Progenitor cell of endocrine pancreas (in vitro differentiated cells): ENCODE measurements at regions not wholly inside any gene's neighbourhood (a gene's known extent, or its start where the extent isn't known, plus 50 kb on each side); places are given as distances from the start of the nearest gene placed in this dataset.

Source experiments
- DNase-seq: peaks from one replicate; pipeline ENCODE4 v3.0.0; 2021; ENCODE audit warnings: low spot score; ENCODE audit not compliant: unreplicated experiment
- H3K27ac Mint-ChIP-seq: 2 replicates; pipeline ENCODE4 v1.8.0; 2021; ENCODE audit warnings: mild to moderate bottlenecking, moderate library complexity, mixed read lengths
- H3K27me3 Mint-ChIP-seq: 2 replicates; pipeline ENCODE4 v1.8.0; 2021; ENCODE audit warnings: mixed read lengths
- H3K36me3 Mint-ChIP-seq: 2 replicates; pipeline ENCODE4 v1.8.0; 2022; ENCODE audit warnings: mixed read lengths; ENCODE audit not compliant: insufficient read depth
- H3K4me1 Mint-ChIP-seq: 2 replicates; pipeline ENCODE4 v1.8.0; 2021; ENCODE audit warnings: low read depth, mixed read lengths
- H3K4me3 Mint-ChIP-seq: 2 replicates; pipeline ENCODE4 v1.8.0; 2021; ENCODE audit warnings: low read depth, mild to moderate bottlenecking, moderate library complexity, mixed read lengths
- H3K9me3 Mint-ChIP-seq: 2 replicates; pipeline ENCODE4 v1.8.0; 2021; ENCODE audit warnings: low read depth, mixed read lengths
- CTCF ChIP-seq: fragments of 200-600 bp; sonication (generic); IDR thresholded peaks from one replicate; pipeline ENCODE4 v1.5.0; 2021; ENCODE audit warnings: antibody characterized with exemption, mild to moderate bottlenecking; ENCODE audit not compliant: unreplicated experiment

DNA sequence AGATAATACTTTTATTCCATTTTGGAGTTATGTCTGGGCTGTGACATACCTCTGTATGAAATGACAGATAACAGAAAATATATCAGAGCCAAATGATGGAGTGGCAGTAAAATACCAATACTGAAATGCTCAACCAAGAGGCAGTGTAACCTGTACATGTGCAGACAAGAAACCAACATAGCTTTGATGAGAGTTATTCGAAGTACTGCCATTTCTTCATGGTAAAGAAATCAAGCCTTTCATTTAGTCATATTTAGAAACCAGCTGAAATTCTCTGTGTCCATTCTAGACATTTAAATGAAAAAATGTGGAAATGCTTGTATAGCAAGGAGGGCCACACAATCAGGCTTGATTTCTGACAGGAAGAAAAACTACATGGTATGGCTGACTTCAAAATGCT, 127.1 kb upstream of the PTPRZ1 start:
- TF ChIP-seq CTCF, result no peak
- H3K4me1 Mint-ChIP-seq, result peaks cover 3% of the 10 kb centered on the region
- no peak for DNase-seq
- no peaks in the 10 kb centered on the region for H3K36me3 Mint-ChIP-seq
- H3K4me3 Mint-ChIP-seq, result no peak overlapping the region
- H3K27me3 Mint-ChIP-seq, result no peaks in the 10 kb centered on the region
- peaks cover 4% of the 10 kb centered on the region for H3K9me3 Mint-ChIP-seq
- no peak overlapping the region for H3K27ac Mint-ChIP-seq

DNA sequence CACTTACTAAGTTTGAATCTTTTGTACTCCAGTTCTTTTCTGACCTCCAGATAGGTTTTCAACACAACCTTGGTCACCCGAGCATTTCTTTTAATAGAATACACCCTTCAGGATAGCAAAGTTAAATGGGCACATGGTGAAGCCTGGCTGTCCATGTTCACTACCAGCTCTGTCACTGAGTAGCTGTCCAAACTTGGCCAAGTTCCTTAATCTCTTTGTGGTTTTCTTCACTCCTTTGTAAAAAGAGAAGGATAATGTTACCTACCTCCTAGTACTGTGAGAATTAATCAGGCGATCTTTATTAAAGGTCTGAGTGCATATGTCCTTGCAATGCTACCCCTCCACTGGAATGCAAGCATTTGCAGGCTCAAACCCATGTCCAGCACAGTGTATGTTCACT, 128.1 kb upstream of the PTPRZ1 start:
- no peak for DNase-seq
- H3K27me3 Mint-ChIP-seq, result no peaks in the 10 kb centered on the region
- peaks cover 3% of the 10 kb centered on the region for H3K4me1 Mint-ChIP-seq
- TF ChIP-seq CTCF, result no peak
- peaks cover 4% of the 10 kb centered on the region for H3K9me3 Mint-ChIP-seq
- H3K36me3 Mint-ChIP-seq, result no peaks in the 10 kb centered on the region
- no peak overlapping the region for H3K27ac Mint-ChIP-seq
- H3K4me3 Mint-ChIP-seq, result no peak overlapping the region

DNA sequence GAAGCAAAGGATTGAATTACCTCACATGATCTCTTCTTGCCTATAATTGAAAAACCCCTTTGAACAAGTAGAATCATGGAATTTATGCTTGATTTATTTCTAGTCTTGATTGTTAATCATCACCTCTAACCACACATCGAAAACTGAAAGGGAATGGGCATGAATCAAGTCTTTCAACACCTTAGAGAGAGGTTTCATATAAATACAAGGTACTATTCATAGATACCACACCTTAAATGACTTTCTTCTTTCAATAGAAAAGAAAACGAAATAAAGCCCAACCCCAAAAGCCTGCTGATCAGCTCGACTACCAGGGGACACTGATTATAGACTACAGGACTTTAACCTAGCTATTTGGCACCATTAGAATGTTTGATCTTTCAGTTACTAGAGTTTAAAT, 128.6 kb upstream of the PTPRZ1 start:
- Mint-ChIP-seq H3K4me1 (peaks cover 3% of the 10 kb centered on the region), H3K27ac (no peak overlapping the region), H3K36me3 (no peaks in the 10 kb centered on the region), H3K27me3 (no peaks in the 10 kb centered on the region), H3K4me3 (no peak overlapping the region), H3K9me3 (peaks cover 4% of the 10 kb centered on the region)
- no peak for TF ChIP-seq CTCF
- no peak for DNase-seq

DNA sequence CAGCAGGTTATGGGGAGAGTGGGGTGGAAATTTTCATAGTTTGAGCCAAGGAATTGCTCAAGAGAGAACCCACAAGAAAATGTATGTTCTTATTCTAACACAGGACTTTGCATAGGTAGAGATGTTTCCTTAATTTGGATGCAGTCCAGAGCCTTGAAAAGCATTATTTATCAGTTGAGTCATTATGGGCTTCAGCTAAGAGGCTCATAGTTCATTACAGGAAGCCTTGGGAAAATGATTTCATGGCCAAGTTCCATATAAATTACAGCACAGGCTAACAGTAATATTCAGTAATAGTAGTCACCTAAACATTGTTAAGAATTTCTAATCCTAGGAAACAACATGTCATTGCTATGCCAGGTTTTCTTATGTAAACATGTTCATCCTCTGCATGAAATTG, 131.1 kb upstream of the PTPRZ1 start:
- DNase-seq, result no peak
- no peak overlapping the region for H3K27ac Mint-ChIP-seq
- TF ChIP-seq CTCF, result no peak
- no peaks in the 10 kb centered on the region for H3K36me3 Mint-ChIP-seq
- H3K27me3 Mint-ChIP-seq, result no peaks in the 10 kb centered on the region
- H3K4me1 Mint-ChIP-seq, result peaks cover 3% of the 10 kb centered on the region
- no peak overlapping the region for H3K4me3 Mint-ChIP-seq
- no peaks in the 10 kb centered on the region for H3K9me3 Mint-ChIP-seq

- Mint-ChIP-seq H3K36me3 (no peaks in the 10 kb centered on the region), H3K4me1 (peaks cover 3% of the 10 kb centered on the region), H3K9me3 (no peaks in the 10 kb centered on the region), H3K27me3 (no peaks in the 10 kb centered on the region), H3K27ac (no peak overlapping the region), H3K4me3 (no peak overlapping the region)
- no peak for DNase-seq
- TF ChIP-seq CTCF, result no peak
These were observed 133.5 kb upstream of the PTPRZ1 start for GRCh38 chr7:121739465-121739864.
